ENCODE measurements at regions not wholly inside any gene's neighbourhood (a gene's known extent, or its start where the extent isn't known, plus 50 kb on each side); places are given as distances from the start of the nearest gene placed in this dataset.

GRCh38 chr14:101219896-101220703, 316.6 kb upstream of the RTL1 start:
- no peak overlapping the region for H3K4me3 ChIP-seq (ENCODE audit: low read length)
- peaks cover 18% of the 10 kb centered on the region for H3K4me1 ChIP-seq (ENCODE audit: control insufficient read depth, insufficient read depth, low read length)
- no peak overlapping the region for H3K27ac ChIP-seq (ENCODE audit: low read depth, low read length)
- no peaks in the 10 kb centered on the region for H3K36me3 ChIP-seq (ENCODE audit: control insufficient read depth, insufficient read depth, low read length)
- H3K9ac ChIP-seq (ENCODE audit: low read length) = no peak overlapping the region
- H3K27me3 ChIP-seq (ENCODE audit: control insufficient read depth, insufficient read depth, low read length) = no peaks in the 10 kb centered on the region

- H3K4me1 ChIP-seq (ENCODE audit: control insufficient read depth, insufficient read depth, low read length) = peaks cover 18% of the 10 kb centered on the region
- H3K27ac ChIP-seq (ENCODE audit: low read depth, low read length) = peak overlapping the region; percentile 12
Measured at GRCh38 chr14:101220921-101221510, 317.5 kb upstream of the RTL1 start.

GRCh38 chr14:101221549-101222160, 318.1 kb upstream of the RTL1 start:
- no peak overlapping the region for H3K4me3 ChIP-seq (ENCODE audit: low read length)
- H3K27ac ChIP-seq (ENCODE audit: low read depth, low read length) = no peak overlapping the region
- peaks cover 18% of the 10 kb centered on the region for H3K4me1 ChIP-seq (ENCODE audit: control insufficient read depth, insufficient read depth, low read length)
- H3K27me3 ChIP-seq (ENCODE audit: control insufficient read depth, insufficient read depth, low read length) = no peaks in the 10 kb centered on the region
- no peak overlapping the region for H3K9ac ChIP-seq (ENCODE audit: low read length)
- no peaks in the 10 kb centered on the region for H3K36me3 ChIP-seq (ENCODE audit: control insufficient read depth, insufficient read depth, low read length)

More at GRCh38 chr14:101220921-101221510, 317.5 kb upstream of the RTL1 start:
- Histone ChIP-seq H3K4me3 (ENCODE audit: low read length) (no peak overlapping the region), H3K9ac (ENCODE audit: low read length) (no peak overlapping the region), H3K27me3 (ENCODE audit: control insufficient read depth, insufficient read depth, low read length) (no peaks in the 10 kb centered on the region), H3K36me3 (ENCODE audit: control insufficient read depth, insufficient read depth, low read length) (no peaks in the 10 kb centered on the region)

GRCh38 chr14:101222362-101223070, 319.0 kb upstream of the RTL1 start:
- Histone ChIP-seq H3K27me3 (ENCODE audit: control insufficient read depth, insufficient read depth, low read length) (no peaks in the 10 kb centered on the region), H3K27ac (ENCODE audit: low read depth, low read length) (no peak overlapping the region), H3K4me3 (ENCODE audit: low read length) (no peak overlapping the region), H3K36me3 (ENCODE audit: control insufficient read depth, insufficient read depth, low read length) (no peaks in the 10 kb centered on the region), H3K4me1 (ENCODE audit: control insufficient read depth, insufficient read depth, low read length) (peaks cover 14% of the 10 kb centered on the region), H3K9ac (ENCODE audit: low read length) (no peak overlapping the region)

- no peaks in the 10 kb centered on the region for H3K27me3 ChIP-seq (ENCODE audit: control insufficient read depth, insufficient read depth, low read length)
Measured at GRCh38 chr14:101223127-101223526, 319.6 kb upstream of the RTL1 start.

GRCh38 chr14:101223561-101224162, 320.1 kb upstream of the RTL1 start:
- H3K27me3 ChIP-seq (ENCODE audit: control insufficient read depth, insufficient read depth, low read length) = no peaks in the 10 kb centered on the region
- peaks cover 11% of the 10 kb centered on the region for H3K4me1 ChIP-seq (ENCODE audit: control insufficient read depth, insufficient read depth, low read length)
- H3K9ac ChIP-seq (ENCODE audit: low read length) = no peak overlapping the region
- H3K27ac ChIP-seq (ENCODE audit: low read depth, low read length) = no peak overlapping the region
- H3K36me3 ChIP-seq (ENCODE audit: control insufficient read depth, insufficient read depth, low read length) = no peaks in the 10 kb centered on the region
- no peak overlapping the region for H3K4me3 ChIP-seq (ENCODE audit: low read length)

More at GRCh38 chr14:101223127-101223526, 319.6 kb upstream of the RTL1 start:
- peaks cover 11% of the 10 kb centered on the region for H3K4me1 ChIP-seq (ENCODE audit: control insufficient read depth, insufficient read depth, low read length)
- H3K27ac ChIP-seq (ENCODE audit: low read depth, low read length) = no peak overlapping the region
- no peak overlapping the region for H3K9ac ChIP-seq (ENCODE audit: low read length)
- no peaks in the 10 kb centered on the region for H3K36me3 ChIP-seq (ENCODE audit: control insufficient read depth, insufficient read depth, low read length)
- no peak overlapping the region for H3K4me3 ChIP-seq (ENCODE audit: low read length)

- no peak overlapping the region for H3K9ac ChIP-seq (ENCODE audit: low read length)
- H3K4me1 ChIP-seq (ENCODE audit: control insufficient read depth, insufficient read depth, low read length) = peaks cover 11% of the 10 kb centered on the region
- H3K27ac ChIP-seq (ENCODE audit: low read depth, low read length) = no peak overlapping the region
- H3K27me3 ChIP-seq (ENCODE audit: control insufficient read depth, insufficient read depth, low read length) = no peaks in the 10 kb centered on the region
- H3K36me3 ChIP-seq (ENCODE audit: control insufficient read depth, insufficient read depth, low read length) = no peaks in the 10 kb centered on the region
- no peak overlapping the region for H3K4me3 ChIP-seq (ENCODE audit: low read length)
Measured at GRCh38 chr14:101224356-101225156, 321.0 kb upstream of the RTL1 start.

GRCh38 chr14:101225157-101226152, 321.9 kb upstream of the RTL1 start:
- Histone ChIP-seq H3K9ac (ENCODE audit: low read length) (no peak overlapping the region), H3K27ac (ENCODE audit: low read depth, low read length) (no peak overlapping the region), H3K36me3 (ENCODE audit: control insufficient read depth, insufficient read depth, low read length) (no peaks in the 10 kb centered on the region), H3K27me3 (ENCODE audit: control insufficient read depth, insufficient read depth, low read length) (no peaks in the 10 kb centered on the region), H3K4me3 (ENCODE audit: low read length) (no peak overlapping the region), H3K4me1 (ENCODE audit: control insufficient read depth, insufficient read depth, low read length) (peaks cover 4% of the 10 kb centered on the region)

- no peak overlapping the region for H3K4me3 ChIP-seq (ENCODE audit: low read length)
- H3K4me1 ChIP-seq (ENCODE audit: control insufficient read depth, insufficient read depth, low read length) = no peaks in the 10 kb centered on the region
- H3K27me3 ChIP-seq (ENCODE audit: control insufficient read depth, insufficient read depth, low read length) = no peaks in the 10 kb centered on the region
- no peak overlapping the region for H3K27ac ChIP-seq (ENCODE audit: low read depth, low read length)
- no peaks in the 10 kb centered on the region for H3K36me3 ChIP-seq (ENCODE audit: control insufficient read depth, insufficient read depth, low read length)
- H3K9ac ChIP-seq (ENCODE audit: low read length) = no peak overlapping the region
Measured at GRCh38 chr14:101226265-101226602, 322.7 kb upstream of the RTL1 start.

GRCh38 chr14:101226603-101227425, 323.3 kb upstream of the RTL1 start:
- no peak overlapping the region for H3K4me3 ChIP-seq (ENCODE audit: low read length)
- no peak overlapping the region for H3K27ac ChIP-seq (ENCODE audit: low read depth, low read length)
- no peaks in the 10 kb centered on the region for H3K4me1 ChIP-seq (ENCODE audit: control insufficient read depth, insufficient read depth, low read length)
- no peaks in the 10 kb centered on the region for H3K36me3 ChIP-seq (ENCODE audit: control insufficient read depth, insufficient read depth, low read length)
- no peaks in the 10 kb centered on the region for H3K27me3 ChIP-seq (ENCODE audit: control insufficient read depth, insufficient read depth, low read length)
- no peak overlapping the region for H3K9ac ChIP-seq (ENCODE audit: low read length)
